ENCODE measurements at regions not wholly inside any gene's neighbourhood (a gene's known extent, or its start where the extent isn't known, plus 50 kb on each side); places are given as distances from the start of the nearest gene placed in this dataset.

DNA sequence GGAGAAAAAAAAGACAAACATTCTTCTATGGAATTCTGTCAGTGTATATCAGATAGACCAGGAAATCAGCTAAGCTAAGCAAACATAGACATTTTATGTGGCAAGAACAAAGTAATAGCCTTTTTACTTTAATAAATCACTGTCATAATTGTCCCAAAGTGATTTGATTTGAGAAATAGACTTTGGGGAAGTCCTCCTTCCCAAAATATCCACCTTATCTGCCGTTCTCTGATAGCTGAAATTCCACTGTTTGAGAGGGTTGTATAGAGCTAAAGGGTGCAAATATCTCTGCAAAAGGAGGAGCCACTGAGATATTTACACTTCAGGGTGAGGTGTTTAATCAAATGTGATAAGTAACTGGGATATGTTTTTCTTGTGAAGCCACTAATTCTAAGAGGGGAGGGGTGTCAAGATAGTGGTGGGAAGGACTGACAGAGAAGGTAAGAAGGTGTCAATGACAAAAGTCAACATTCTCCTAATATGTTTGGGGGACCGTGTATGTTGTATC is 544.4 kb upstream of the JAG1 start:
- Histone ChIP-seq H3K79me1 (ENCODE audit: low read depth, low read length) (no peaks in the 10 kb centered on the region), H3K23me2 (ENCODE audit: low read depth, low read length) (no peaks in the 10 kb centered on the region; the same call in 1 of the 2 replicates), H3K4me3 (ENCODE audit: extremely low read depth in 1 of 4, insufficient read depth in 2 of 4, low read depth in 3 of 4, low read length in 4 of 4) (no peak overlapping the region), H2AK5ac (ENCODE audit: low read depth, low read length) (no peak overlapping the region), H3K56ac (replicated peaks; ENCODE audit: insufficient read length, low read depth, low read length) (no peak overlapping the region), H3K9ac (replicated peaks in 1 of 4; ENCODE audit: extremely low read depth in 1 of 4, low read depth in 3 of 4, low read length in 3 of 4) (no peak overlapping the region), H2BK120ac (replicated peaks; ENCODE audit: low read depth, low read length) (no peak overlapping the region), H3K18ac (ENCODE audit: extremely low read depth, low read length) (no peak overlapping the region), H3K36me3 (ENCODE audit: control insufficient read depth in 2 of 4, insufficient read depth in 4 of 4, low read length in 3 of 4) (no peaks in the 10 kb centered on the region), H3K4me1 (replicated peaks in 1 of 4; ENCODE audit: control insufficient read depth in 3 of 4, insufficient read depth in 4 of 4, low read length in 3 of 4) (peaks cover 0 to 4% (median 0%) of the 10 kb centered on the region in 4 experiments; a peak in 1 of 7 replicates), H2BK20ac (ENCODE audit: low read length) (no peak overlapping the region), H4K20me1 (replicated peaks in 1 of 2; ENCODE audit: control insufficient read depth in 1 of 2, insufficient read depth in 2 of 2, low read length in 2 of 2) (no peaks in the 10 kb centered on the region), H2BK12ac (ENCODE audit: low read depth, low read length) (no peak overlapping the region), H3K27ac (ENCODE audit: low read depth, low read length) (no peak overlapping the region), H3K79me2 (ENCODE audit: control insufficient read depth in 1 of 2, insufficient read depth in 2 of 2, low read length in 2 of 2) (no peaks in the 10 kb centered on the region), H2BK5ac (ENCODE audit: low read depth, low read length) (no peak overlapping the region), H4K91ac (replicated peaks; ENCODE audit: insufficient read length, low read length) (no peak overlapping the region), H3K4me2 (ENCODE audit: insufficient read depth in 1 of 2, low read depth in 2 of 2, low read length in 2 of 2) (no peak overlapping the region), H3K27me3 (replicated peaks in 1 of 4; ENCODE audit: control insufficient read depth in 3 of 4, extremely low read depth in 1 of 4, insufficient read depth in 3 of 4, low read length in 3 of 4) (peaks cover 0 to 1% (median 0%) of the 10 kb centered on the region in 4 experiments; a peak in 2 of 7 replicates), H3K4ac (replicated peaks; ENCODE audit: insufficient read length, low read depth, low read length) (no peak overlapping the region), H3K9me3 (ENCODE audit: insufficient read depth in 2 of 2, low read depth in 1 of 2, low read length in 1 of 2) (no peaks in the 10 kb centered on the region), H2AFZ (ENCODE audit: low read length) (no peak overlapping the region), H4K8ac (ENCODE audit: extremely low read depth, insufficient read depth, low read length) (no peak overlapping the region), H4K5ac (ENCODE audit: insufficient read length, low read depth, low read length) (no peak overlapping the region), H3K23ac (ENCODE audit: insufficient read length) (no peak overlapping the region), H3K14ac (ENCODE audit: insufficient read length) (no peak overlapping the region), H2BK15ac (ENCODE audit: low read length) (no peak overlapping the region)
- DNase-seq (ENCODE audit: low read depth in 1 of 2, low spot score in 2 of 2) (no peak), FAIRE-seq (no peak)
- POLR2A ChIA-PET (ENCODE audit: partially characterized antibody) = no interaction called here
- CTCF ChIA-PET (ENCODE audit: partially characterized antibody) = interaction anchor here (1.7 to 3.4 kb wide), 2 partner anchors 11 to 13 kb away, joined by 4 to 14 read pairs; no protein-coding TSS in a partner anchor
- TF ChIP-seq, protein P1, sequence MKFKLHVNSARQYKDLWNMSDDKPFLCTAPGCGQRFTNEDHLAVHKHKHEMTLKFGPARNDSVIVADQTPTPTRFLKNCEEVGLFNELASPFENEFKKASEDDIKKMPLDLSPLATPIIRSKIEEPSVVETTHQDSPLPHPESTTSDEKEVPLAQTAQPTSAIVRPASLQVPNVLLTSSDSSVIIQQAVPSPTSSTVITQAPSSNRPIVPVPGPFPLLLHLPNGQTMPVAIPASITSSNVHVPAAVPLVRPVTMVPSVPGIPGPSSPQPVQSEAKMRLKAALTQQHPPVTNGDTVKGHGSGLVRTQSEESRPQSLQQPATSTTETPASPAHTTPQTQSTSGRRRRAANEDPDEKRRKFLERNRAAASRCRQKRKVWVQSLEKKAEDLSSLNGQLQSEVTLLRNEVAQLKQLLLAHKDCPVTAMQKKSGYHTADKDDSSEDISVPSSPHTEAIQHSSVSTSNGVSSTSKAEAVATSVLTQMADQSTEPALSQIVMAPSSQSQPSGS (IDR thresholded peaks at IDR 0.05; ENCODE audit: low read length) = no peak
- TF ChIP-seq KDM4A (IDR thresholded peaks at IDR 0.05; ENCODE audit: low read depth, low read length, severe bottlenecking) (no peak), EP300 (IDR thresholded peaks at IDR 0.05; ENCODE audit: borderline replicate concordance in 1 of 2, low read depth in 2 of 2, low read length in 2 of 2) (no peak)
- 88% methylated on average over 2 of the region's 2 CpGs; no CpG with 5 or more reads in 1 of the 2 experiments for WGBS, 2 experiments (ENCODE audit: extremely low coverage in 1 of 2, insufficient coverage in 1 of 2, insufficient read length in 1 of 2, insufficient replicate concordance in 2 of 2, low coverage in 1 of 2, low lambda C conversion rate in 2 of 2, missing lambda C conversion rate in 1 of 2)

All from H1 (cell line).